Common myeloid progenitor, CD34-positive (primary cell): ENCODE measurements at regions not wholly inside any gene's neighbourhood (a gene's known extent, or its start where the extent isn't known, plus 50 kb on each side); places are given as distances from the start of the nearest gene placed in this dataset.
"Not testable (repeated sequence)": the region's sequence is repeated elsewhere in the genome, so short reads cannot be mapped to it uniquely, and the experiment has no call there.

Experiments used
- CTCF ChIA-PET: fragments of 350-600 bp; sonication (Branson Sonifier 250); formaldehyde crosslinking; loops from one replicate; lab custom pipeline; 2021; ENCODE audit warnings: antibody characterized with exemption; lab: Charles Lee
- POLR2A ChIA-PET: fragments of 350-600 bp; sonication (Branson Sonifier 250); formaldehyde crosslinking; loops from one replicate; lab custom pipeline; 2021; ENCODE audit warnings: antibody characterized with exemption; lab: Charles Lee
- DNase-seq, 3 donors: peaks; one replicate each; pipeline versions ENCODE4 v3.0.0 to v3.0.0-alpha.2; 2013
- H3K27ac ChIP-seq, 2 experiments: 1 replicate in 1 of 2; 2 replicates in 1 of 2; pipeline ENCODE4 v1.7.0; 2013; ENCODE audit warnings: inconsistent platforms in 2 of 2, low read length in 2 of 2, mild to moderate bottlenecking in 2 of 2, low read depth in 1 of 2, moderate library complexity in 1 of 2; ENCODE audit not compliant: severe bottlenecking in 2 of 2, insufficient read depth in 1 of 2, poor library complexity in 1 of 2
- H3K27me3 ChIP-seq, 5 experiments: replicated peaks in 2 of 5; 1 replicate in 3 of 5; 2 replicates in 2 of 5; pipeline versions ENCODE4 v1.6.1 to v1.7.0; 2013; ENCODE audit warnings: low read length in 4 of 5, mild to moderate bottlenecking in 2 of 5, moderate library complexity in 2 of 5, inconsistent platforms in 1 of 5; ENCODE audit not compliant: insufficient read depth in 5 of 5, control insufficient read depth in 4 of 5
- H3K36me3 ChIP-seq, 4 experiments: 1 replicate in 2 of 4; 2 replicates in 2 of 4; pipeline versions ENCODE4 v1.6.1 to v1.7.0; 2013; ENCODE audit warnings: low read length in 3 of 4, control low read depth in 1 of 4, mild to moderate bottlenecking in 1 of 4; ENCODE audit not compliant: control insufficient read depth in 4 of 4, insufficient read depth in 4 of 4
- H3K4me1 ChIP-seq, 4 experiments: 1 replicate in 3 of 4; 2 replicates in 1 of 4; pipeline versions ENCODE4 v1.6.1 to v1.7.1; 2013; ENCODE audit warnings: low read length in 3 of 4, mild to moderate bottlenecking in 3 of 4, control low read depth in 1 of 4, inconsistent platforms in 1 of 4, moderate library complexity in 1 of 4; ENCODE audit not compliant: control insufficient read depth in 4 of 4, insufficient read depth in 4 of 4; ENCODE audit errors: control extremely low read depth in 1 of 4
- H3K4me3 ChIP-seq, 7 experiments: 1 replicate in 4 of 7; 2 replicates in 3 of 7; pipeline versions ENCODE4 v1.5.1 to v1.7.0; 2013; ENCODE audit warnings: mild to moderate bottlenecking in 7 of 7, low read length in 6 of 7, moderate library complexity in 6 of 7, inconsistent platforms in 2 of 7, low read depth in 2 of 7, control low read depth in 1 of 7; ENCODE audit not compliant: insufficient read depth in 4 of 7, control insufficient read depth in 1 of 7; ENCODE audit errors: extremely low read depth in 1 of 7
- H3K9me3 ChIP-seq, 5 experiments: 1 replicate in 4 of 5; 2 replicates in 1 of 5; pipeline versions ENCODE4 v1.6.1 to v1.7.1; 2013; ENCODE audit warnings: low read length in 4 of 5, mild to moderate bottlenecking in 2 of 5, inconsistent platforms in 1 of 5, low read depth in 1 of 5, moderate library complexity in 1 of 5; ENCODE audit not compliant: control insufficient read depth in 4 of 5, insufficient read depth in 2 of 5; ENCODE audit errors: control extremely low read depth in 1 of 5
- WGBS: methylation state at CpG from one replicate; pipeline ENCODE4 v1.1.5; 2013; ENCODE audit not compliant: insufficient coverage; 5-methylcytosine and 5-hydroxymethylcytosine counted together

DNA sequence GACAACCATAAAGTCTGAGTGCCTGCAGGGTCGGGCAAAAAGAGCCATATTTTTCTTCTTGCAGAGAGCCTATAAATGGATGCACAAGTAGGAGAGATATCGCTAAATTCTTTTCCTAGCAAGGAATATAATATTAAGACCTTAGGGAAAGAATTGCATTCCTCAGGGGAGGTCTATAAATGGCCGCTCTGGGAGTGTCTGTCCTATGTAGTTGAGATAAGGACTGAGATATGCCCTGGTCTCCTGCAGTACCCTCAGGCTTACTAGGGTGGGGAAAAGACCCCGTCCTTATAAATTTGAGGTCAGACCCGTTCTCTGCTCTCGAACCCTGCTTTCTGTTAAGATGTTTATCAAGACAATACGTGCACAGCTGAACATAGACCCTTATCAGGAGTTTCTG, 250.9 kb downstream of the ANKRD50 start:
- peak in 2 of 3 donors; percentile 15 to 22 for DNase-seq
- H3K27me3 ChIP-seq, H3K27ac ChIP-seq, H3K4me1 ChIP-seq, POLR2A ChIA-PET, H3K36me3 ChIP-seq, CTCF ChIA-PET, H3K4me3 ChIP-seq: not testable (repeated sequence)
- WGBS, result 96% methylated on average over 7 of the region's 7 CpGs
- peaks cover 0 to 12% (median 4%) of the 10 kb centered on the region in 5 experiments for H3K9me3 ChIP-seq

DNA sequence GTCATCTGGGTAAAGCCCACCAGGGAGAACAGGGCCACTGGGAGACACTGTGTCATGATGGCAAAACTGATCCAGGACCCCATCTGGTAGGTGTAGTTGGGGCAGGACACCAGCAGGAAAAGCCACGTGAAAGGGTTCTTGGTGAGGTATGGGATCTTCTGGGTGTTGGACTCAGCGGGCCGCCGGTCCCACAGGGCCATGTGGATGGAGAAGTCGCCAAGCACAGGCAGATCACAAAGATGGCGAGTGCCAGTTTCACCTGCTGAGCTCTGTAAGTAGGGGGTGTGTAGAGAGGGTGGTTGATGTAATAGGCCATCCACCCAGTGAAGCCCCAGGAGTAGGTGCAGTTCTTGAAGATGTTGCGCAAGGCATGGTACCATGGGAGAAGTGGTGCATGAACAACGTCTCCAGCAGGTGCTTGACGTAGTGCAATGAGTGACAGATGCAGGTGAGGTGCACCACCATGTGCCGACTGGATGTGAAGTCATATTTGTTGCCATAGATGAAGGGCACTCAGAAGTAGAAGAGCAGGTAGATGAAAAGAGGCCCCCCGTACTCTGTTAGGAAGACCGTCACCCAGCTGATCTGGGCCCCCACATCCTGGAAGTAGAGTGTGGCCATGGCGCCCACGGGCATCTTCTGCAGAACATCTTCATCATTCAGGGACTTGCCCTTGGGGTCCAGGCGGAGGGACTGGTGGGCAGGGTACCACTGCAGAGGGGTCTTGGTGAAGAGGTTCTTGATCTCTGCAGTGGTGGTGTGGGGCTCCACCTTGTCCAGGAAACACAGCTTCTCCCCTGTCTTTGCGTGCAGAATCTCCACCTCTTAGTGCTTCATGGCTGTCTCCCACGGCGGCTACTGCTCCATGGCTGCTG, 249.3 kb downstream of the ANKRD50 start:
- H3K36me3 ChIP-seq, result no peaks in the 10 kb centered on the region
- WGBS, result 96% methylated on average over 15 of the region's 18 CpGs
- H3K9me3 ChIP-seq, result peaks cover 0 to 12% (median 4%) of the 10 kb centered on the region in 5 experiments
- no peaks in the 10 kb centered on the region for H3K4me1 ChIP-seq
- ChIA-PET POLR2A (no interaction called here), CTCF (interaction anchor here (0.5 kb wide), 1 partner anchor 123 kb away, joined by 4 read pairs; no protein-coding TSS in a partner anchor)
- H3K27me3 ChIP-seq, result no peaks in the 10 kb centered on the region
- DNase-seq, result no peak
- no peak overlapping the region for H3K4me3 ChIP-seq
- H3K27ac ChIP-seq, result no peak overlapping the region

DNA sequence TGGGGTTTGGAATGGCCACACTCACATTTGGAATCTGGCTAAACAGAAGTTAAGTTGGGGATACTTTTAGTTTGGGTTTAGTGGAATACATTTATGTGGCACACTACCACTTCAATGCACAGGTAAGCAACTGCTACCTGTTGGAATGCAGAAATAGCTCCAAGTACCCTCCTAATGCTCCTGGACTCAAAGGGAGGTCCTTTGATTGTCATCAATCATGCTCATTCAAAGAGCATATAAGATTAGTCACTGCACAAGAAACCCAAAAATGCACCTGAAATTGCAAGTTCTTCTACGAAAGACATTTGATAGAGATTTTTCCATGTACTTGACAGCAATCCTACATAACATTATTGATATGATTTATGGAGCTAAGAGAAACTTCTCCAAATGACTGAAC, 247.7 kb downstream of the ANKRD50 start:
- no CpG with 5 or more reads among the region's 1 CpG for WGBS
- POLR2A ChIA-PET, result no interaction called here

DNA sequence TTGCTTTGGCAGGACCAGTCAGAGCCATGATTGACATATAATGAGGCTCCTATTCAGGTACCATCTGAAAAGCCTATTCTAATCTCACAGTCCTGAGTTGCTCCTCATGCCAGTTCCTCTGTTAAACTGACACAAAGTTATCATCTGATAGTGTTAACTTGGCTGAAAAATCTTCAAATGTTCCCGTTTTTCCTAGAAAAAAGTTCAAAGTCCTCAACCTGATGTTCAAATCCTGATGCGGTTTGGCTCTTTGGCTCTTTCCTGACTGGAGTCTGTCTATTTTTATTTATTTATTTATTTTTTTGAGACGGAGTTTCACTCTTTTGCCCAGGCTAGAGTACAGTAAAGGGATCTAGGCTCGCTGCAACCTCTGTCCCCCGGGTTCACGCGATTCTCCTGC, 244.2 kb downstream of the ANKRD50 start:
- Histone ChIP-seq H3K4me3 (no peak overlapping the region), H3K4me1 (no peaks in the 10 kb centered on the region), H3K27me3 (no peaks in the 10 kb centered on the region), H3K27ac (no peak overlapping the region), H3K36me3 (no peaks in the 10 kb centered on the region), H3K9me3 (peaks cover under 1 to 10% (median 3%) of the 10 kb centered on the region in 5 experiments)
- ChIA-PET CTCF (no interaction called here), POLR2A (no interaction called here)
- 98% methylated on average over 7 of the region's 7 CpGs for WGBS
- no peak for DNase-seq

More for the DNA sequence above, 247.7 kb downstream of the ANKRD50 start:
- no peak for DNase-seq
- no peak overlapping the region for H3K27ac ChIP-seq
- H3K4me1 ChIP-seq, result no peaks in the 10 kb centered on the region
- H3K27me3 ChIP-seq, result no peaks in the 10 kb centered on the region
- H3K36me3 ChIP-seq, result no peaks in the 10 kb centered on the region
- no peak overlapping the region for H3K4me3 ChIP-seq
- CTCF ChIA-PET, result no interaction called here
- H3K9me3 ChIP-seq, result peaks cover 0 to 12% (median 4%) of the 10 kb centered on the region in 5 experiments

DNA sequence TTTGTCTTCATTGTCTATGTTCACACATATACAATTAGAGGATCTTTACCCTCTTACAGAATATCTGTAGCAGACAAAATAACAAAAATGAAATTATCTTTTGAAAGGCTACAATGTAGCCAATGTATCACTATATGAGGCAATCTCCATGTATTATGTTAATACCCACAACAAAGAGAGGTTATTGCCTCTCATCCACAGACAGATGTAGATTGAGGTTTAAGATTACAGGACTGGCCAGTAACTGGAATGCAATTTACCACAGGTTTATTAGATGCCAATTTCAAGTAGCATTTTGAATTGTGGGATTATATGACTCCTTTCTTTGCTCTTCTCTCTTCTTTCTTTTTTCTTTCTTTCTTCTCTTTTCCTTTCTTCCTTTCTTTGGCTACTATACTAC, 242.6 kb downstream of the ANKRD50 start:
- Histone ChIP-seq H3K9me3 (peaks cover 0 to 10% (median 2%) of the 10 kb centered on the region in 5 experiments), H3K36me3 (no peaks in the 10 kb centered on the region), H3K27me3 (no peaks in the 10 kb centered on the region), H3K4me3 (no peak overlapping the region), H3K4me1 (no peaks in the 10 kb centered on the region), H3K27ac (no peak overlapping the region)
- ChIA-PET POLR2A (no interaction called here), CTCF (no interaction called here)
- no peak for DNase-seq

DNA sequence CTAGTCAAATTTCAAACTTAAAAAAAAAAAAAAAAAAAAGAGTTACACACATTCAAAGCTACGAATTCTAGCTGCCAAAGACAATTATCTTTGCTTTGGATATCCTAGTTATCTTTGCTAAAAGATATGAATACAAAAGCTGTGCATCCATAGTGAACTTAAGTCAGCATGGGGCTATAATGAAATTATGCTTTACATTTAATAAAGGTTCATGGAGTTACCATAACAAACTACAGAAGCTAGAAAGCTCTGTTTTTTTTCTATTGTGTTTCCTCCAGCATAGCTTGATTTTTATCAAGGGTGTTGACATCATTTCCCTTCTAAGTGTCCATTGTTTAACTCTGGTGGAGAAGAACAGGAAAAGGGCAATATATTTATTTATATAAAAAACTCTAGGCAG, 234.1 kb downstream of the ANKRD50 start:
- Histone ChIP-seq H3K27me3 (no peaks in the 10 kb centered on the region), H3K36me3 (no peaks in the 10 kb centered on the region), H3K4me3 (no peak overlapping the region), H3K9me3 (no peaks in the 10 kb centered on the region), H3K4me1 (no peaks in the 10 kb centered on the region), H3K27ac (no peak overlapping the region)
- POLR2A ChIA-PET, result no interaction called here
- CTCF ChIA-PET, result no interaction called here
- WGBS, result no CpG with 5 or more reads among the region's 1 CpG
- no peak for DNase-seq

DNA sequence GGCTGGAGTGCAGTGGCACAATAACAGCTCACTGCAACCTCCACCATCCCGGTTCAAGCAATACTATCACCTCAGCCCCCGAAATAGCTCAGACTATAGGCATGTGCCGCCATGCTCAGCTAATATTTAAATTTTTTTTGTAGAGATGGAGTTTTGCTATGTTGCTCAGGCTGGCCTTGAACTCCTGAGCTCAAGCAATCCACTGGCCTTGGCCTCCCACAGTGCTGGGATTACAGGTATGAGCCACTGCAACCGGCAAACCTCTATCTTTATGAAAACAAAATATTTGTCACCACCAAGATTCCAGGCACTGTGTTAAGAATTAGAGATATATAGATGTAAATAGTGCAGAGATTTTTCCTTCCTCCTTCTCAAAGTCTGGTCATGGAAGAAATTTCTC, 232.5 kb downstream of the ANKRD50 start:
- CTCF ChIA-PET, result no interaction called here
- H3K36me3 ChIP-seq, result no peaks in the 10 kb centered on the region
- H3K4me3 ChIP-seq, result no peak overlapping the region
- H3K4me1 ChIP-seq, result no peaks in the 10 kb centered on the region
- H3K9me3 ChIP-seq, result no peaks in the 10 kb centered on the region
- no CpG with 5 or more reads among the region's 4 CpGs for WGBS
- no peak overlapping the region for H3K27ac ChIP-seq
- DNase-seq, result no peak
- H3K27me3 ChIP-seq, result no peaks in the 10 kb centered on the region
- POLR2A ChIA-PET, result no interaction called here
